ENCODE measurements at regions not wholly inside any gene's neighbourhood (a gene's known extent, or its start where the extent isn't known, plus 50 kb on each side); places are given as distances from the start of the nearest gene placed in this dataset.

- no peak for TF ChIP-seq CTCF (conservative IDR thresholded peaks at IDR 0.05; ENCODE audit: control insufficient read depth, insufficient read depth, low read depth, low read length)
- no peak overlapping the region for H3K4me3 ChIP-seq (ENCODE audit: control insufficient read depth, low read depth, low read length)
- no peak for DNase-seq (ENCODE audit: low read depth)
These were observed 149.0 kb downstream of the SLITRK1 start for GRCh38 chr13:83733293-83733692.

GRCh38 chr13:83732755-83733154 lies 149.5 kb downstream of the SLITRK1 start:
- no peak for DNase-seq (ENCODE audit: low read depth)
- no peak for TF ChIP-seq CTCF (conservative IDR thresholded peaks at IDR 0.05; ENCODE audit: control insufficient read depth, insufficient read depth, low read depth, low read length)
- H3K4me3 ChIP-seq (ENCODE audit: control insufficient read depth, low read depth, low read length), result no peak overlapping the region

GRCh38 chr13:83731113-83731512 lies 151.2 kb downstream of the SLITRK1 start:
- no peak overlapping the region for H3K4me3 ChIP-seq (ENCODE audit: control insufficient read depth, low read depth, low read length)
- no peak for DNase-seq (ENCODE audit: low read depth)
- no peak for TF ChIP-seq CTCF (conservative IDR thresholded peaks at IDR 0.05; ENCODE audit: control insufficient read depth, insufficient read depth, low read depth, low read length)

- H3K4me3 ChIP-seq (ENCODE audit: control insufficient read depth, low read depth, low read length), result no peak overlapping the region
- no peak for TF ChIP-seq CTCF (conservative IDR thresholded peaks at IDR 0.05; ENCODE audit: control insufficient read depth, insufficient read depth, low read depth, low read length)
- no peak for DNase-seq (ENCODE audit: low read depth)
These were observed 151.6 kb downstream of the SLITRK1 start for GRCh38 chr13:83730674-83731073.

- no peak overlapping the region for H3K4me3 ChIP-seq (ENCODE audit: control insufficient read depth, low read depth, low read length)
- no peak for TF ChIP-seq CTCF (conservative IDR thresholded peaks at IDR 0.05; ENCODE audit: control insufficient read depth, insufficient read depth, low read depth, low read length)
- no peak for DNase-seq (ENCODE audit: low read depth)
These were observed 159.8 kb downstream of the SLITRK1 start for GRCh38 chr13:83722443-83722842.

- H3K4me3 ChIP-seq (ENCODE audit: control insufficient read depth, low read depth, low read length), result no peak overlapping the region
- DNase-seq (ENCODE audit: low read depth), result peak; percentile 45
- TF ChIP-seq CTCF (conservative IDR thresholded peaks at IDR 0.05; ENCODE audit: control insufficient read depth, insufficient read depth, low read depth, low read length), result no peak
These were observed 166.2 kb downstream of the SLITRK1 start for GRCh38 chr13:83716121-83716520.

GRCh38 chr13:83714236-83714635 lies 168.0 kb downstream of the SLITRK1 start:
- TF ChIP-seq CTCF (conservative IDR thresholded peaks at IDR 0.05; ENCODE audit: control insufficient read depth, insufficient read depth, low read depth, low read length), result no peak
- no peak overlapping the region for H3K4me3 ChIP-seq (ENCODE audit: control insufficient read depth, low read depth, low read length)
- DNase-seq (ENCODE audit: low read depth), result no peak

Data from fibroblast of mammary gland (primary cell).